Mucosa of descending colon (tissue), 3 donors: ENCODE measurements at regions not wholly inside any gene's neighbourhood (a gene's known extent, or its start where the extent isn't known, plus 50 kb on each side); places are given as distances from the start of the nearest gene placed in this dataset.
"Not testable (repeated sequence)": the region's sequence is repeated elsewhere in the genome, so short reads cannot be mapped to it uniquely, and the experiment has no call there.

Experiments used
- ATAC-seq: fragments of 200-7000 bp; cut with Tn5 transposase; one replicate; pipeline ENCODE4 v1.9.1; 2020; ENCODE audit warnings: mild to moderate bottlenecking, moderate library complexity
- DNase-seq, 3 donors: peaks; one replicate each; pipeline ENCODE4 v3.0.0-alpha.2; 2020
- H3K36me3 ChIP-seq: fragments of 200-600 bp; one replicate; pipeline ENCODE4 v1.8.0; 2021; ENCODE audit warnings: low read depth, mild to moderate bottlenecking
- H3K4me1 ChIP-seq: fragments of 200-600 bp; one replicate; pipeline ENCODE4 v1.8.0; 2021; ENCODE audit warnings: low read depth, mild to moderate bottlenecking
- H3K4me3 ChIP-seq: fragments of 200-600 bp; one replicate; pipeline ENCODE4 v1.8.0; 2021; ENCODE audit warnings: mild to moderate bottlenecking
- H3K9me3 ChIP-seq: fragments of 200-600 bp; one replicate; pipeline ENCODE4 v1.8.0; 2021; ENCODE audit warnings: mild to moderate bottlenecking
- intact Hi-C, 2 donors: fragments of 100-400 bp; cut with DNase I in 1 of 2; cut with micrococcal nuclease in 1 of 2; formaldehyde crosslinking; loops; one replicate each; pipeline versions ENCODE4 v1.11.0 to v1.11.1; 2022; cut with DNase I, micrococcal nuclease
- TF ChIP-seq, protein P1 (sequence below): fragments of 200-600 bp; IDR thresholded peaks from one replicate; pipeline ENCODE4 v1.8.0; 2022; ENCODE audit warnings: antibody characterized with exemption, mild to moderate bottlenecking
- donor health status: DM: no; HTN: no; CAD: no; lungs with moderate emphysema.
- donor health status: DM: no; HTN: no; CAD: no.
- donor health status: DM: no; HTN: yes; CAD: no.

DNA sequence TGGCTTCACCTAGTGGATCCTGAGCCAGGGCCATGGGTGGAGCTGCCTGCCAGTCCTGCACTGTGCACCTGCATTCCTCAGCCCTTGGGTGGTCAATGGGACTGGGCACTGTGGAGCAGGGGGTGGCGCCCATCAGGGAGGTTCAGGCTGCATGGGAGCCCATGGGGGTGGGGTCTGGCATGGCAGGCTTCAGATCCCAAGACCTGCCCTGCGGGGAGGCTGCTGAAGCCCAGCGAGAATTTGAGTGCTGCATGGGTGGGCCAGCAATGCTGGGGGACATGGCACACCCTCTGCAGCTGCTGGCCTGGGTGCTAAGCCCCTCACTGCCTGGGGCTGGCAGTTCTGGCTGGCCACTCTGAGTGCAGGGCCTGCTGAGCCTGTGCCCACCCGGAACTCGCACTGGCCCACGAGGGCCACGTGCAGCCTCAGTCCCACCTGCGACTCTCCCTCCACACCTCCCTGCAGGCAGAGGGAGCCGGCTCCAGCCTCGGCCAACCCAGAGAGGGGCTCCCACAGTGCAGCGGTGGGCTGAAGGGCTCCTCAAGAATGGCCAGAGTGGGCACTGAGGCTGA lies 270.0 kb downstream of the CENPC start:
- intact Hi-C loops, result no loop called here
- Histone ChIP-seq H3K4me3 (no peak overlapping the region), H3K4me1 (no peaks in the 10 kb centered on the region), H3K9me3 (peaks cover 7% of the 10 kb centered on the region), H3K36me3 (no peaks in the 10 kb centered on the region)
- TF ChIP-seq, protein P1, sequence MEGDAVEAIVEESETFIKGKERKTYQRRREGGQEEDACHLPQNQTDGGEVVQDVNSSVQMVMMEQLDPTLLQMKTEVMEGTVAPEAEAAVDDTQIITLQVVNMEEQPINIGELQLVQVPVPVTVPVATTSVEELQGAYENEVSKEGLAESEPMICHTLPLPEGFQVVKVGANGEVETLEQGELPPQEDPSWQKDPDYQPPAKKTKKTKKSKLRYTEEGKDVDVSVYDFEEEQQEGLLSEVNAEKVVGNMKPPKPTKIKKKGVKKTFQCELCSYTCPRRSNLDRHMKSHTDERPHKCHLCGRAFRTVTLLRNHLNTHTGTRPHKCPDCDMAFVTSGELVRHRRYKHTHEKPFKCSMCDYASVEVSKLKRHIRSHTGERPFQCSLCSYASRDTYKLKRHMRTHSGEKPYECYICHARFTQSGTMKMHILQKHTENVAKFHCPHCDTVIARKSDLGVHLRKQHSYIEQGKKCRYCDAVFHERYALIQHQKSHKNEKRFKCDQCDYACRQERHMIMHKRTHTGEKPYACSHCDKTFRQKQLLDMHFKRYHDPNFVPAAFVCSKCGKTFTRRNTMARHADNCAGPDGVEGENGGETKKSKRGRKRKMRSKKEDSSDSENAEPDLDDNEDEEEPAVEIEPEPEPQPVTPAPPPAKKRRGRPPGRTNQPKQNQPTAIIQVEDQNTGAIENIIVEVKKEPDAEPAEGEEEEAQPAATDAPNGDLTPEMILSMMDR, result no peak
- DNase-seq, result no peak
- no peak for ATAC-seq

DNA sequence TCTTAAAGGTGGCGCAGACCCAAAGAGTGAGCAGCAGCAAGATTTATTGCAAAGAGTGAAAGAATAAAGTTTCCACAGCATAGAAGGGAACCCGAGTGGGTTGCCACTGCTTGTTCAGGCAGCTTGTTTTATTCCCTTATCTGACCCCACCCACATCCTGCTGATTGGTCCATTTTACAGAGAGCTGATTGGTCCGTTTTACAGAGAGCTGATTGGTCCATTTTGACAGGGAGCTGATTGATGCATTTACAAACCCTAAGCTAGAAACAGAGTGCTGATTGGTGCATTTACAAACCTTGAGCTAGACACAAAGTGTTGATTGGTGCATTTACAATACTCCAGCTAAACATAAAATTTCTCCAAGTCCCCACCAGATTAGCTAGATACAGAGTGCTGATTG lies 270.6 kb downstream of the CENPC start:
- H3K9me3 ChIP-seq, intact Hi-C loops, DNase-seq, ATAC-seq, H3K4me3 ChIP-seq, H3K4me1 ChIP-seq, H3K36me3 ChIP-seq: not testable (repeated sequence)

DNA sequence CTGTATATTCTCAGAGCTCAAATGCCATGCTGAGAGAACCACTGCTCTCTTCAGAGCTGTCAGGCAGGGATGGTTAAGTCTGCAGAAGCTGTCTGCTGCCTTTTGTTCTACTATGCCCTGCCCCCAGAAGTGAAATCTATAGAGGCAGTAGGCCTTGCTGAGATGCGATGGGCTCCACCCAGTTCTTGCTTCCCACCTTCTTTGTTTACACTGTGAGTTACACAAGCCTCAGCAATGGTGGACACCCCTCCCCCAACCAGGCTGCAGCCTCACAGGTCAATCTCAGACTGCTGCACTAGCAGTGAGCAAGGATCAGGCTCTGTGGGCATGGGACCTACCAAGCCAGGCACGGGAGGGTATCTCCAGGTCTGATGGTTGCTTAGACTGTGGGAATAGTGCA lies 271.6 kb downstream of the CENPC start:
- TF ChIP-seq, protein P1, result no peak

DNA sequence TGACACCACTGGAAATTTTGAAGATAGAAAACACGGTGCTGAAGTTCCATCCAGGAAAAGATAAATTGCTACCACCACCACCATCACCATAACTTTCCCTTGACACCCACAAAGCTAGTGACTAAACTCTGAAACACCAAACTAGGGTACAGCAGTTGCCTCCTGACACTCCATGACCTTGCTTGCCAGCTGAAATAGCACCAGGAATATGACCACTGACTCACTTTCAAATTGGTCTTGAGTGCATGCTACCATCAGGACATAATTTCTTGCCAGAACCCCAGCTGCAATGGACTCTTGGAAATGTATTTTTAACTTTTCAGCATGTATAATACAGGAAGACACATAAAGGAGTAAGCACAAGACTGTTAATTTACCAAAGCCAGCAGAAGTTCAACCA lies 283.3 kb downstream of the CENPC start:
- no peak for ATAC-seq
- DNase-seq, result no peak
- H3K36me3 ChIP-seq, result no peaks in the 10 kb centered on the region
- intact Hi-C loops, result no loop called here
- no peak overlapping the region for H3K4me3 ChIP-seq
- H3K4me1 ChIP-seq, result no peaks in the 10 kb centered on the region
- TF ChIP-seq, protein P1, result no peak
- H3K9me3 ChIP-seq, result no peaks in the 10 kb centered on the region

More for the DNA sequence above, 271.6 kb downstream of the CENPC start:
- Histone ChIP-seq H3K36me3 (no peaks in the 10 kb centered on the region), H3K4me3 (no peak overlapping the region), H3K9me3 (peaks cover 7% of the 10 kb centered on the region), H3K4me1 (no peaks in the 10 kb centered on the region)
- DNase-seq (no peak), ATAC-seq (no peak)
- intact Hi-C loops, result no loop called here

DNA sequence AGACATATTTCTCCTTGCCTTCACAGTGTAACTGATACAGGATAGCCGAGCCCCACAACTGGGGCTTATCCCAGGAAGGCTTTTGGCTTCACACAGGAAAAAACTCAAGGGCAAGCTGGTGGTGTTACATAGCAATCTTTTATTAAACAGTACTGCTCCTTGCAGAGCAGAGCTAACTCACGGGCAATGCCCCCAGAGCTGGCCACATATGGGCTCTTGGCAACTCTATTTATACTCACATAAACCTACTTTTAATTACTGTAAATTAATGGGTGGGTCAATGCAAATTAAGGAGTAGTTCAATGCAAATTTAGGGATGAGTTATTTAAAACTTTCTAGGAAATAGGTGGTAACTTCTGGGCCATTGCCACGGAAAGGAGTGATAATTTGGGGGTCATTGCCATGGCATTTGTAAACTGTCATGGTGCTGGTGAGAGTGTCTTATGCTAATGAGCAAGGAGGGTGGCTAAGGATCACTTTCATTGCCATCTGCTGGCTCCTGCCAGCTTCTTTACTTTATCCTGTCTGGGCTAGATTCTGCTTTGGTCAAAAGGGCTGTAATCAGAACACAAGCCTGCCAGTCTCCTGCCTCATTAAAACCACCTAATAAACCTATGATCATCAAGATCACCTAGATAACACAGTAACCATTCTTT lies 288.8 kb downstream of the CENPC start:
- no peak for ATAC-seq
- no peak for DNase-seq

More for the DNA sequence above, 288.8 kb downstream of the CENPC start:
- Histone ChIP-seq H3K9me3 (no peaks in the 10 kb centered on the region), H3K4me3 (no peak overlapping the region), H3K4me1 (no peaks in the 10 kb centered on the region), H3K36me3 (no peaks in the 10 kb centered on the region)
- intact Hi-C loops, result no loop called here
- TF ChIP-seq, protein P1, result no peak
